ENCODE measurements at regions not wholly inside any gene's neighbourhood (a gene's known extent, or its start where the extent isn't known, plus 50 kb on each side); places are given as distances from the start of the nearest gene placed in this dataset.

DNA sequence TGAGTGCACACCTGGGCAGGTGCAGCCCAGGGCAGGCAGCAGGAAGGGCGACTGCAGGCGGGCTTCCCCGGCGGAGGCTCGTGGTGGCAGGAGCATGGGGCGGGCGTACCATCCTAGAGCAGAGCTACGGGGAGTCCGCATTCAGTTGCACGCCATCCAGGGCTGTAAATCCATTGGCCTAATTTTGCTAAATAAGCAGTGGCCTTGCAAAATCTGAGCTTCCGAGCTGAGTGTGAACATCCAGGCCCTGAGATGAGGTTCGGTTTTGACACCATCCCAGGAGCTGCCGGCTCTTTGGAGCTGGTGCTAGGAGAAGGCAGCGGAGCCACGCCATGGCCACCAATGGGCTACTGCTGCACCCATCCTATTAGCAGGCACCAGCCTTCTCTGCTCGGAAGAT lies 664.8 kb downstream of the BRD1 start:
- Mint-ChIP-seq H3K4me1 (no peaks in the 10 kb centered on the region), H3K27me3 (peaks cover 0 to 26% of the 10 kb centered on the region in 2 donors), H3K4me3 (no peak overlapping the region), H3K36me3 (no peaks in the 10 kb centered on the region), H3K9me3 (no peaks in the 10 kb centered on the region), H3K27ac (no peak overlapping the region)
- ATAC-seq (replicated peaks), result no peak
- no peak for DNase-seq

DNA sequence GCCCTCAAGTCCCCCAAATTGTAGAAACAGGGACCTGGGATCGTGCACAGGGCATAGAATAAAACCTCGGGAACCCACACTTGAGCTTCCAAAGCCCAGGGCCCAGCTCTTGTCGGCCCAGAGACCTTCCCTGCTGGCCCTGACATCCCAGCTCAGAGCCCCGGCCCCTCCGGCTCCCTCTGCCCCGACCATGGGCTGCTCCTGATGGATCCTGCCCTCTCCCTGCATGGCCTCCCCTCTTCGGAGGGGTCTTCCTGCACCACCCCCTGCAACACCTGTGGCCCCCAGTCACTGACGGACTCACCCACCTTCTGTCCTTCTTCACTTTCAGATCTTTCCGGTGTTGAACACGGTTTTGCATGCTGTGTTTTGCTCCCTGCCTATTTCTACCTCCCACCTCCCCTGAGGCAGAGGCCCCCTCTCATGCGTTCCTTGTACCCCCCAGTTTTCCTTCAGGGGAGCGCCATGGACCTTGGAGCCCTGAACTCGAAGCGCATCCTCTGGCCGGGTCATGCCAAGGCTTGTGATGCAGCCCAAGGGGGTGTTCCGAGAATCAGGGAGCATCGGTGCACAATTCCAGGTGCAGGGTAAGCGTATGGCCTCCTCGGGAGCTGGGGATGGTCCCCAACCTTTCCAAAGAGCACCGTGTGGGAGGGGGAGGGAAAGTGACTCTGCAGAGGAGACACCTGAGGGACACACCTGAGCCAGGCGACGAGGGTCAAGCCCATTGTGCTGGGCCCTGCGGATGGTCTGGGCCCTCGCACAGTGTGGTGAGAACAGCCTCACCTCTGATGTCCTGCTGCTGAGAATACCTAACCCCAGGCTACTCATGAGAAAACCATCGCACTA lies 666.4 kb downstream of the BRD1 start:
- Mint-ChIP-seq H3K4me3 (no peak overlapping the region), H3K9me3 (peaks cover 0 to 2% of the 10 kb centered on the region in 2 donors), H3K36me3 (no peaks in the 10 kb centered on the region), H3K27ac (no peak overlapping the region), H3K4me1 (no peaks in the 10 kb centered on the region), H3K27me3 (peaks cover 0 to 26% of the 10 kb centered on the region in 2 donors)
- no peak for DNase-seq
- ATAC-seq (replicated peaks), result no peak

DNA sequence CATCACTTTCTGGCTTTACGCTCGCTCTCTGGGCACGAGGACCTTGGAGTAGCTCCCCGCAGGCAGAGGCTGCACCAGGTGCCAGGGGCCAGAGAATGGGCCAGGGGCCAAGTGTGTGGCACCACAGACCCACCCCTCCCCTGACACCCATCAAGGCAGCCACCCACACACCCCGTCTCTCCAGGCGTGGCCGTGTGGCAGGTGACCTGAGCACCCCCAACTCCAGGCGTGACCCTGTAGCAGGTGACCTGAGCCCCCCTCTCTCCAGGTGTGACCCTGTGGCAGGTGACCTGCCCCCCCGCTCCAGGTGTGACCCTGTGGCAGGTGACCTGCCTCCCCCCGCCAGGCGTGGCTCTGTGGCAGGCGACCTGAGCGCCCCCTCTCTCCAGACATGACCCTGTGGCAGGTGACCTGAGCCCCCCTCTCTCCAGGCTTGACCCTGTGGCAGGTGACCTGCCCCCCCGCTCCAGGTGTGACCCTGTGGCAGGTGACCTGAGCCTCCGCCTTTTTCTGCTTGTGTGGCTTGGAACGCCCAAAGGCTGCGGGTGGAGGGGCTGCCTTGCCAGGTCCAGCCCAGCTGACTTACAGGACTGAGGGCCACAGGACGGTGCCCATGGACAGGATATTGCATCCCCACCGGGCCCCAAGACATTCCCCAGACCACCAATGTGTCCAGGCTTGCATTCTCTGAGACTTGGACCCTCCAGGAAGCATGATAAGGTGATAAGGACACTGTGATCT lies 667.2 kb downstream of the BRD1 start:
- no peaks in the 10 kb centered on the region for H3K36me3 Mint-ChIP-seq
- no peak overlapping the region for H3K27ac Mint-ChIP-seq
- H3K4me1 Mint-ChIP-seq, result no peaks in the 10 kb centered on the region
- peaks cover 0 to 26% of the 10 kb centered on the region in 2 donors for H3K27me3 Mint-ChIP-seq
- no peak overlapping the region for H3K4me3 Mint-ChIP-seq
- H3K9me3 Mint-ChIP-seq, result peaks cover 0 to 9% of the 10 kb centered on the region in 2 donors
- DNase-seq (no peak), ATAC-seq (replicated peaks) (no peak)

DNA sequence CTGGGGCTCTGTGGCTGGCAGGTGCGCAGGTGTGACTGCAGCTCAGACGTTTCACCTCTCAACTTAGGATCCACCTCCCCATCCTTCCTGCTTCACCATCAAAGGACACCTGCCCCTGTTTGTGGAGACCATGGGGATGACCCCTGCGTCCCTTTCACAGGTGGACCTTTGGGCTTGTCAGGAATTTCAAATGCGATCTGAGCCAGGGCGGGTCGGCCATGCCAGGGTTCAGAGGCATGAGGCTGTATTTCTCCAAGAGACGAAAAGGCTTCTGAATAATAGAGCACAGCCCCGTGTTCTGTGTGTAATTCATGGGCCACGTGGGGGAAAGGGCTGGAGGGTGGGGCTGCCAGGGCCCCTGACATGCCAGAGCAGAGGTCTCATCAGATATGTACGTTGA lies 668.0 kb downstream of the BRD1 start:
- H3K27me3 Mint-ChIP-seq, result peaks cover 0 to 26% of the 10 kb centered on the region in 2 donors
- H3K27ac Mint-ChIP-seq, result no peak overlapping the region
- no peak for ATAC-seq (replicated peaks)

DNA sequence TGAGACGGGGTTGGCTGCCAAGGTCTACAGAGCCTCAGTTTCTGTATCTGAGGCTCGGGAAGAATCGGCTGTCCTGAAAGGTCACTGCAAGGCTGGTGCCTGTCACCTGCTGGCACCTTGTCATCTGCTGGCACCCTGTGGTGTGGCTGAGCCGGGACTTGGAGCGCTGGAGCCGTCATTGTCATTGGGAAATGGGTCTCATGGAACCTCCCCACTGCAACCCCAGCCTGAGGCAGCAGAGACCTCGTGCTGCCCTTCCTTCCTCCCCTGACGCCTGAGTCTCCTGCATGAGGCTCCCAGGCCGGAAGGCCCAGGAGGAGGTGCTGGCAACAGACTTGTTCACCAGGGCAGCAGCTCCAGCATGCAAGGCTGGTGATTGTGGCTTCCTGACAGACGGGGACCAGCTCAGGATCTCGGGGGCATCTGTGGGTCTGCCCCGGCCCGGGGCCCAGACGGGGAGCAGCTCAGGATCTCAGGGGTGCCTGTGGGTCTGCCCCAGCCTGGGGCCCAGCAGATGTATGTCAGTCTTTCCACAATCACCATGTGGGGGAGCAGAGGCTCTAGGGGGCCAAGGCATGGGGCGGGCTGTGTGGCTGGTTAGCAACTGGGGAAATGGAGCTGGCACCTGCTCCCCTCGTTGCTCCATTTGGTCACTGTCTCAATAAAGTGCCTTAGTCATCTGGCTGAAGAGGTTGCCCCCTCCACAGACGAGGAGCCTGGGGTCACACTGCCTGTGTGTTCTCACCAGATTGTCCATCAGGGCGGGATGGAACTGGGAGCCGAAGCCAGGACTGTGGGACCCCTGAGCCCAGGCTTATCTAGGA lies 668.7 kb downstream of the BRD1 start:
- H3K4me3 Mint-ChIP-seq, result no peak overlapping the region
- H3K27me3 Mint-ChIP-seq, result peaks cover 0 to 24% of the 10 kb centered on the region in 2 donors
- peaks cover 0 to 9% of the 10 kb centered on the region in 2 donors for H3K9me3 Mint-ChIP-seq
- H3K36me3 Mint-ChIP-seq, result no peaks in the 10 kb centered on the region
- ATAC-seq (replicated peaks) (no peak), DNase-seq (no peak)
- H3K27ac Mint-ChIP-seq, result no peak overlapping the region
- no peaks in the 10 kb centered on the region for H3K4me1 Mint-ChIP-seq

More for the DNA sequence above, 668.0 kb downstream of the BRD1 start:
- H3K9me3 Mint-ChIP-seq, result peaks cover 0 to 9% of the 10 kb centered on the region in 2 donors
- H3K36me3 Mint-ChIP-seq, result no peaks in the 10 kb centered on the region
- no peak for DNase-seq
- no peaks in the 10 kb centered on the region for H3K4me1 Mint-ChIP-seq
- H3K4me3 Mint-ChIP-seq, result no peak overlapping the region

DNA sequence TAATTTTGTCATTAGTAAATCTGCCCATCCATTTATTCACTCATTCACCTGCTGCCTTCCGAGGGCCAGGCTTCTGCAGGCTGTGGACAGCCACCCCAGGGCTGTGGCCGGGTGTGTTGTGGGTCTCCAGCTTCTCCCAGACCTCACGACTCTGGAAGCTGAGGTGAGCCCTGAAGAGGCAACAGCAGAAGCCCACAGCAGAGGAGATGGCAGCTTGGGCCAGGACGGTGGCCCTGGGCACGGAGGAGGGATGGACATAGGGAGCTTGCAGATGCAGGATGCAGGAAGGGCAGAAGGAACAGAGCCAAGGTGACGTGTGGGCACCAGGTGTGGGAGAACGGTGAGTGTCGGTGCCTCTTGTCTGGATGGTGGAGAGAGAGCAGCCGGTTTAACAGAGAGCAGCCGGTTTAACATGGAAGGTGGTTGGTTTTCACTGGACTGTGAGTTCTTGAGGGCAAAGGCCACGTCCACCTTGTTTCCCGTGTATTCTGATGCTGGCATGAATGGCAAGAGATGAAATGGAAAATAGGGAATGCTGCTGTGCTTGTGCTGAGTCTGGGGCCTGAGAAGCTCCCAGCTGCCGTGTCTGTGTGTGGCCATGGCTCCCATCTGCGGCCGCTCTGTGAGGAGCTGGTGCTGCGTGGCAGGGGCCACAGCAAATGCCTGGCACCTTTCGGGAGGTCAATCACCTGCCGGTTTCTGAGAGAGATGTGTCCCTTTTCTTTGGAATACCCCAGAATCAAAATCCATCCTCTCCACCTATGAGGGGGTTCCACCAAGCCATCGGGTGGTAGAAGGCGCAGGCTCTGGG lies 669.9 kb downstream of the BRD1 start:
- Mint-ChIP-seq H3K4me3 (no peak overlapping the region), H3K4me1 (no peaks in the 10 kb centered on the region), H3K27ac (no peak overlapping the region), H3K27me3 (peaks cover 0 to 19% of the 10 kb centered on the region in 2 donors), H3K9me3 (peaks cover 0 to 9% of the 10 kb centered on the region in 2 donors), H3K36me3 (no peaks in the 10 kb centered on the region)
- ATAC-seq (replicated peaks) (no peak), DNase-seq (no peak)

DNA sequence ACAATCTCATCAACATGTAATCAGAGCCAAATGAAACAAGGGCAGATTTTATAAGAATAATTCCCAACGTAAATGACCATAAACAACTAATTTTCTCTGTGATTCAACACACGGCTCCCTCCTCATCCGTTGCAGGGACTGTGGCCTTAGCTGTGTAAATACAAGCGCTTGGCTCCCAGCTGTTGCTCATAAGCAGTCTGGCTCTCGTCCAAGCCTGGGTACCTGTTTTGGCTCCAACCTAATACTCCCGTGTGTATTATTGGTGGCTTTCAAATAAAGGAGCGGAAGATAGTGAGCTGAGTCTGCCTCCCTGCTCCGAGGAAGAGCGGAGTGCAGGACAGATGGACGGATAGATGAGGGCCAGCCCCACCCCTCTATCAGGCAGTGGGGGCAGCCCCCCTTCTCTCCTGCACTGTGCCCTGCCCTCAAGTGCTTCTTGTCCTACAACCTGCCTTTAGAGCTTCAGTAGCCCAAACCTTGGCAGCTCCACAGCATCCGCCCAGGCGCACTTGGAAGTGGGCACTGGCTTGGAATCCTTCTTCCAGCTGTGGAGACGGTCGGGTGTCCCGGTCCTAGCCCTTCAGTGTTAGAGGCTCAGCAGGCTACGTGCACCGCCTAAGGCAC lies 670.9 kb downstream of the BRD1 start:
- no peak overlapping the region for H3K4me3 Mint-ChIP-seq
- no peak for DNase-seq
- H3K27me3 Mint-ChIP-seq, result peaks cover 0 to 16% of the 10 kb centered on the region in 2 donors
- H3K36me3 Mint-ChIP-seq, result no peaks in the 10 kb centered on the region
- no peaks in the 10 kb centered on the region for H3K4me1 Mint-ChIP-seq
- H3K27ac Mint-ChIP-seq, result no peak overlapping the region
- H3K9me3 Mint-ChIP-seq, result peaks cover 0 to 9% of the 10 kb centered on the region in 2 donors
- no peak for ATAC-seq (replicated peaks)

DNA sequence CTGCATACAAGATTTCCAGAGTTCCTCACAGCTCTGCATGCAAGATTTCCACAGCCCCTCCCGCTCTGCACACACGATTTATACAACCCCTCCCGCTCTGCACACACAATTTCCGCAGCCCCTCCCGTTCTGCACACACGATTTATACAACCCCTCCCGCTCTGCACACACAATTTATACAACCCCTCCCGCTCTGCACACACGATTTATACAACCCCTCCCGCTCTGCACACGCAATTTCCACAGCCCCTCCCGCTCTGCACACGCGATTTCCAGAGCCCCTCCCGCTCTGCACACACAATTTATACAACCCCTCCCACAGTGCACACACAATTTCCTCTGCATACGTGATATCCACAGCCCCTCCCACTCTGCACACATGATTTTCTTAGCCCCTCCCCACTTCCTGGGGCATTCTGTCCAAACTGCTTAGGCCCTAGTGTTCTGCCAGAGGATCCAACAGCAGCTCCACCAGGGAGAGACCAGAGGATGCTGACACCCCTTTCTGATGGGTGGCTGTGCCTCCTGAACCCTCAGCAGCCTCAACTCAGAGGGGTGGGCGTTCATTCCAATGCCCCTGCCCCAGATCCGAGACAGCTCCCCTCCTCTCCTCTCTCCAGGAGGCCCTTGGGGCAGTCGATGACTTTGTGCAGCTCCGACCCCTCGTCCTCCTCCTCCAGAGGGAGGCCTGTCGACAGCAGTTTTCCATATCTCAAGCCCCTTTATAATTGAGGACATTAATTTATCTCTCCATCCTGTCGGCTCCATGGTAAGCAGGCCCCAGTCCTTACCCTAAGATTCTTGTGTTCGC lies 671.7 kb downstream of the BRD1 start:
- ATAC-seq (replicated peaks), result no peak
- Mint-ChIP-seq H3K27ac (no peak overlapping the region), H3K27me3 (peaks cover 0 to 13% of the 10 kb centered on the region in 2 donors), H3K36me3 (no peaks in the 10 kb centered on the region), H3K4me1 (no peaks in the 10 kb centered on the region), H3K9me3 (peaks cover 0 to 9% of the 10 kb centered on the region in 2 donors), H3K4me3 (no peak overlapping the region)
- no peak for DNase-seq

DNA sequence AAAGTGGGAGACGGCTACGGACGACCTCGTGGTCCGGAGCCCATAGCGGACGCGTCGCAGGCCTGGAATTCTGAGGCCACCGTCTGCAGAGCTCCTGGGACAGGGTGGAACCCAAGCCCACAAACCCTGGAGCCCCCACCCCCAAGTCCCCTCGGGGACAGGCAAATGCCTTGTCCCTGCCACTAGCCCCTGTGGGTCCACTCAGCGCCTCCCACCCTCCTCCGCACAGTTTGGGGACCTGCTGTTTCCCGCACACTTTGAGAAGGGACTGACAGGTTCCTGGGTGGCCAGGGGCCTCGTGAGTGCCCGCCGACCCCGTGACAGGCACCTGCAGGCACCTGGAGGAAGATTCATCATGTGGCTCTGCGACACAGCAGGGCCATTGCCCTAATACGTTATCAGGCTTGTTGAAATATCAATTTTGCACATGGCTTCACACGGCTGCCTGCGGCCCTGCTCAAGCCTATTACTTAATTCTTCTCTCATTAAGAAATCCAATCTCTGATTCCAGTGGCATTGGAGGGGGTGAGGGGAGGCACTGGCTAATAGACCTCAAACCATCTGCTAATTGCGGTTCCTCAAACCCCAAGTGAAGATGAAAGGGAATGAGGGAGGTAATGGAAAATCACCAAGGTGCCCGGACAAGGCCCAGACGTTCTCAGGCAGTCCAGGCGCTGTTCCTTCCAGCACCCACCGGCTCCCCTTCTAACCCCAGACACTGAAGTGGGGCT lies 672.5 kb downstream of the BRD1 start:
- Mint-ChIP-seq H3K4me1 (no peaks in the 10 kb centered on the region), H3K27me3 (peaks cover 0 to 10% of the 10 kb centered on the region in 2 donors), H3K9me3 (peaks cover 0 to 9% of the 10 kb centered on the region in 2 donors), H3K36me3 (no peaks in the 10 kb centered on the region), H3K4me3 (no peak overlapping the region), H3K27ac (no peak overlapping the region)
- no peak for DNase-seq
- ATAC-seq (replicated peaks), result no peak

DNA sequence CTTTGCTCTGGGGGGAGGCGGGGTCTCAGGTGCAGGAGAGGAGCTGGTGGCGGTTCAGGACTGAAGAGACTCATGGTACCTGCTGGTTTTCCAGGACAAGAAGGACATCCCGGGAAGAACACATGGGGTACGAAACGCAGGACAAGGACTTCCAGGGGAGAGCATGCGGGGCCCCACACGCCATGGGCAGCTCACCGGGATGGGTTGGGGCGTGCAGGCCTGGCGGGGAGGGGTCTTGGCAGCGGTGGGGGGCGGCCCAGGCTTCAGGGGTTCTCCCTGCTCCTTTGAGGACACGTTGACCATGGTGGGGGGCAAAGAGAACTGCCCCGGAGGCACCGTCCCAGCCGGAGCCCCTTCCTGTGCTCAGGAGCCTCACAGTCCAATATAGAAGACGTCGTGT lies 673.2 kb downstream of the BRD1 start:
- no peak for ATAC-seq (replicated peaks)
- no peak for DNase-seq
- Mint-ChIP-seq H3K4me1 (no peaks in the 10 kb centered on the region), H3K4me3 (no peak overlapping the region), H3K9me3 (peaks cover 0 to 9% of the 10 kb centered on the region in 2 donors), H3K27me3 (peaks cover 0 to 11% of the 10 kb centered on the region in 2 donors), H3K27ac (no peak overlapping the region), H3K36me3 (no peaks in the 10 kb centered on the region)

DNA sequence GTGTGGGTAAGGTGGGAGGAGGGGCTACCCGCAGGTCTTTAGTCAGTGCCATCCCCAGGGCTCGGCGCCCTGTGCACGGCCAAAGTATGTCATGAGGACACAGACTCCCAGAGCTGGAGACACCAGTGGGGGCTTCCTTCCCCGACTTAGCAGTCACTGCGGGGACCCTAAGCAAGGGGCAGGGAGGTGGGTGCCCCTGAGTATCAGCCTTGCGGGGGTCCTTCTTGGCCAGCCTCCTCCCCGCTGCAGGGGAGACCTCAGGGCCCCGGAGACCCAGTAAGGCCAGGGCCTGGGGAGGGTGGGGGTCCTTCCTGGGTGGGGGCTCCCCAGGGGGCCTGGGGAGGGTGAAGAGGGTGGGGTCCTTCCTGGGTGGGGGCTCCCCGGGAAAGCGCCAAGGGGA lies 673.8 kb downstream of the BRD1 start:
- DNase-seq, result no peak
- no peak for ATAC-seq (replicated peaks)
- Mint-ChIP-seq H3K27ac (no peak overlapping the region), H3K4me3 (no peak overlapping the region), H3K4me1 (no peaks in the 10 kb centered on the region), H3K27me3 (peaks cover 0 to 16% of the 10 kb centered on the region in 2 donors), H3K9me3 (peaks cover 0 to 9% of the 10 kb centered on the region in 2 donors), H3K36me3 (no peaks in the 10 kb centered on the region)
